SK-N-SH treated with all-trans-retinoic acid at 6 μM for 48 hours (cell line): ENCODE measurements at regions not wholly inside any gene's neighbourhood (a gene's known extent, or its start where the extent isn't known, plus 50 kb on each side); places are given as distances from the start of the nearest gene placed in this dataset.

Source experiments
- ATAC-seq: fragments of 200-7000 bp; cut with Tn5 transposase; 3 replicates; pipeline ENCODE4 v1.9.1; 2020; ENCODE audit warnings: mild to moderate bottlenecking, moderate library complexity
- ARNTL ChIP-seq: fragments of 450-650 bp; formaldehyde crosslinking; IDR thresholded peaks from 2 replicates; pipeline ENCODE4 v1.5.0; 2020; ENCODE audit warnings: low read depth, mild to moderate bottlenecking, moderate library complexity, borderline replicate concordance
- BACH2 ChIP-seq: fragments of 250-450 bp; sonication (Bioruptor Pico); IDR thresholded peaks from 2 replicates; pipeline ENCODE4 v1.9.0; 2021; ENCODE audit warnings: mild to moderate bottlenecking, borderline replicate concordance
- CSDC2 ChIP-seq: fragments of 250-450 bp; sonication (Bioruptor Pico); IDR thresholded peaks from 2 replicates; pipeline ENCODE4 v1.5.0; 2020; ENCODE audit warnings: mild to moderate bottlenecking, moderate library complexity
- ESRRG ChIP-seq: fragments of 250-450 bp; sonication (Bioruptor Pico); IDR thresholded peaks from 2 replicates; pipeline ENCODE4 v1.6.1; 2021; ENCODE audit warnings: mild to moderate bottlenecking
- GLIS3 ChIP-seq: fragments of 250-450 bp; sonication (Bioruptor Pico); IDR thresholded peaks from 2 replicates; pipeline ENCODE4 v1.5.0; 2020; ENCODE audit warnings: mild to moderate bottlenecking, moderate library complexity
- ISL1 ChIP-seq: fragments of 250-450 bp; sonication (Bioruptor Pico); IDR thresholded peaks from 2 replicates; pipeline ENCODE4 v2.1.2; 2022; ENCODE audit warnings: mild to moderate bottlenecking, moderate library complexity
- OSR1 ChIP-seq: fragments of 250-450 bp; sonication (Bioruptor Pico); IDR thresholded peaks from 2 replicates; pipeline ENCODE4 v1.8.0; 2022; ENCODE audit warnings: moderate library complexity, mild to moderate bottlenecking, inconsistent platforms
- PPARA ChIP-seq: fragments of 250-450 bp; sonication (Bioruptor Pico); IDR thresholded peaks from 2 replicates; pipeline ENCODE4 v1.5.0; 2020; ENCODE audit warnings: mild to moderate bottlenecking, borderline replicate concordance
- RARB ChIP-seq: fragments of 250-450 bp; sonication (Bioruptor Pico); IDR thresholded peaks from 2 replicates; pipeline ENCODE4 v1.8.0; 2021; ENCODE audit warnings: mild to moderate bottlenecking, moderate library complexity
- SNAI2 ChIP-seq: fragments of 250-450 bp; sonication (Bioruptor Pico); IDR thresholded peaks from 2 replicates; pipeline ENCODE4 v1.5.0; 2020; ENCODE audit warnings: mild to moderate bottlenecking, moderate library complexity
- TCF4 ChIP-seq: fragments of 250-450 bp; sonication (Bioruptor Pico); IDR thresholded peaks from 2 replicates; pipeline ENCODE4 v1.8.0; 2021; ENCODE audit warnings: mild to moderate bottlenecking, moderate library complexity, borderline replicate concordance
- TOX ChIP-seq: fragments of 250-450 bp; sonication (Bioruptor Pico); IDR thresholded peaks from 2 replicates; pipeline ENCODE4 v1.8.0; 2021; ENCODE audit warnings: mild to moderate bottlenecking, moderate library complexity, borderline replicate concordance
- ZFP3 ChIP-seq: fragments of 250-450 bp; sonication (Bioruptor Pico); IDR thresholded peaks from 2 replicates; pipeline ENCODE4 v1.5.0; 2020; ENCODE audit warnings: mild to moderate bottlenecking, moderate library complexity
- ZFP30 ChIP-seq: fragments of 450-650 bp; formaldehyde crosslinking; IDR thresholded peaks from 2 replicates; pipeline ENCODE4 v1.5.0; 2022; ENCODE audit warnings: mild to moderate bottlenecking, moderate library complexity
- ZNF565 ChIP-seq: fragments of 450-650 bp; formaldehyde crosslinking; conservative IDR thresholded peaks from 2 replicates; pipeline ENCODE4 v1.5.0; 2020; ENCODE audit warnings: low read depth, mild to moderate bottlenecking, moderate library complexity
- ZNF8 ChIP-seq: fragments of 450-650 bp; formaldehyde crosslinking; IDR thresholded peaks from 2 replicates; pipeline ENCODE4 v1.5.0; 2020; ENCODE audit warnings: mild to moderate bottlenecking, moderate library complexity
- TF ChIP-seq, protein P1 (sequence below): fragments of 250-450 bp; sonication (Bioruptor Pico); IDR thresholded peaks from 2 replicates; pipeline ENCODE4 v1.8.0; 2021; ENCODE audit warnings: low read depth, mild to moderate bottlenecking, moderate library complexity, borderline replicate concordance
- TF ChIP-seq, protein P2 (sequence below): fragments of 250-450 bp; sonication (Bioruptor Pico); IDR thresholded peaks from 2 replicates; pipeline ENCODE4 v1.5.0; 2020; ENCODE audit warnings: mild to moderate bottlenecking, moderate library complexity
- TF ChIP-seq, protein P3 (sequence below): fragments of 250-450 bp; sonication (Bioruptor Pico); IDR thresholded peaks from 2 replicates; pipeline ENCODE4 v1.5.1; 2021; ENCODE audit warnings: mild to moderate bottlenecking, moderate library complexity
- TF ChIP-seq, protein P4 (sequence below): fragments of 250-450 bp; sonication (Bioruptor Pico); IDR thresholded peaks from 2 replicates; pipeline ENCODE4 v1.8.0; 2020; ENCODE audit warnings: mild to moderate bottlenecking, moderate library complexity, borderline replicate concordance

DNA sequence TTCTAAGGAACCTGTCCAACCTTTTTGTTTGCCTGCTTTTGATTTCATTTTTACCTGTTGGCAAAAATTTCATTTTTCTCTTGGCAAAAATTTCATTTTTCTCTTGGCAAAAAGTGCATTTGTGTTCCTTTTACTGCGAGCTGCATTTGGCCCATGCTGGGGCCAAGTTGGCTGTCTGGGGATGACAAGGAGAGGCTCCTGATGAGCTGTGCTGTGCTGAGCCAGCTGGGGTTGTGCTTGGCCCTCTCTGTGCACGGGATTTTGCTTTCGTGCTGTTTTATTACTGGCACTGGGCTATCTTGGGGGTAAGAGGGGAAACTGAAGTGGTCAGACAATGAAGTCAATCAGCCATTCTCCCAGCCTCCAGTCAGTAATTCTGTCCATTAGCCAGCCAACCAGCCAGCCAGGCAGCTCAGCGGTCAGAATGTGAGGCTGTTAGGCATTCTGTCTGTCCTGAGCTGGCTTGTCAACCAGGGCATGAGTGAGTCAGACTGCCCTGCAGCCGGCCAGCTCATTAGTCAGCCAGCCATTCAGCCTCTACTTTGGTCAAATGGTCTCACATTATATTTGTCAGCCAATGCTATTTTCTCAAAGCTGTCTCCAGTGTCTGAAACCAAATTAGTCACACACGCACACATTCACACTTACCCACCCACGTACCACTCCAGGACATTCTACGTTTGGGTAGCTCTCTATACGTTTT is 56.9 kb upstream of the PRPS1 start:
- ATAC-seq, result peak; percentile 95
- no peak for TF ChIP-seq ISL1 (CRISPR knock-in tag)
- TF ChIP-seq CSDC2 (CRISPR knock-in tag), result no peak
- TF ChIP-seq, protein P1, sequence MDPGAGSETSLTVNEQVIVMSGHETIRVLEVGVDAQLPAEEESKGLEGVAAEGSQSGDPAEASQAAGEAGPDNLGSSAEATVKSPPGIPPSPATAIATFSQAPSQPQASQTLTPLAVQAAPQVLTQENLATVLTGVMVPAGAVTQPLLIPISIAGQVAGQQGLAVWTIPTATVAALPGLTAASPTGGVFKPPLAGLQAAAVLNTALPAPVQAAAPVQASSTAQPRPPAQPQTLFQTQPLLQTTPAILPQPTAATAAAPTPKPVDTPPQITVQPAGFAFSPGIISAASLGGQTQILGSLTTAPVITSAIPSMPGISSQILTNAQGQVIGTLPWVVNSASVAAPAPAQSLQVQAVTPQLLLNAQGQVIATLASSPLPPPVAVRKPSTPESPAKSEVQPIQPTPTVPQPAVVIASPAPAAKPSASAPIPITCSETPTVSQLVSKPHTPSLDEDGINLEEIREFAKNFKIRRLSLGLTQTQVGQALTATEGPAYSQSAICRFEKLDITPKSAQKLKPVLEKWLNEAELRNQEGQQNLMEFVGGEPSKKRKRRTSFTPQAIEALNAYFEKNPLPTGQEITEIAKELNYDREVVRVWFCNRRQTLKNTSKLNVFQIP, result no peak
- no peak for TF ChIP-seq BACH2 (CRISPR knock-in tag)
- no peak for TF ChIP-seq ESRRG (CRISPR knock-in tag)
- TF ChIP-seq ZNF565, result no peak
- TF ChIP-seq GLIS3 (CRISPR knock-in tag), result no peak
- no peak for TF ChIP-seq PPARA
- no peak for TF ChIP-seq ZNF8 (CRISPR knock-in tag)

DNA sequence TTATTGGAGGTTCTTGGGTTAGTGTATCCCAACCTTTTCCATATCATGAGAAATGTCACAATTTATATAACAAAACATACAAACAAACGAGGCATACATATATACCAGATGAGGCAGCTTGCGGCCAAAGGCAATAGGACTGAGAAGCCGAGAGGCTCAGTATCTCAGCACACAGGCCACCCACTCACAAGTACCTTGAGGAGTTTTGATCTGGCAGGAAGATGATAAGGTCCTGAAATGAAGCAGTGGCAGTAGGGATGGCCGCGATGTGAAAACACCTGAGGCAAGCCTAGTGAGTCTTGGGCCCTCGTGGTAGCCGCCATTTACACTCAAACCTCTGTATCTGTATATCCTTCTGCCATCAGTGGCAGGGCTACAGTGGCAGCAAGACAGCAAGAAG is 55.3 kb upstream of the PRPS1 start:
- ATAC-seq, result no peak
- TF ChIP-seq TOX (CRISPR knock-in tag) (no peak), ARNTL (CRISPR knock-in tag) (no peak), ZFP3 (no peak), ZNF565 (no peak), PPARA (no peak), GLIS3 (CRISPR knock-in tag) (no peak), OSR1 (no peak), ZNF8 (CRISPR knock-in tag) (no peak), ESRRG (CRISPR knock-in tag) (no peak), ZFP30 (CRISPR knock-in tag) (no peak), RARB (CRISPR knock-in tag) (no peak), BACH2 (CRISPR knock-in tag) (no peak), SNAI2 (CRISPR knock-in tag) (no peak), TCF4 (CRISPR knock-in tag) (no peak), CSDC2 (CRISPR knock-in tag) (no peak), ISL1 (CRISPR knock-in tag) (no peak)
- TF ChIP-seq, protein P2, sequence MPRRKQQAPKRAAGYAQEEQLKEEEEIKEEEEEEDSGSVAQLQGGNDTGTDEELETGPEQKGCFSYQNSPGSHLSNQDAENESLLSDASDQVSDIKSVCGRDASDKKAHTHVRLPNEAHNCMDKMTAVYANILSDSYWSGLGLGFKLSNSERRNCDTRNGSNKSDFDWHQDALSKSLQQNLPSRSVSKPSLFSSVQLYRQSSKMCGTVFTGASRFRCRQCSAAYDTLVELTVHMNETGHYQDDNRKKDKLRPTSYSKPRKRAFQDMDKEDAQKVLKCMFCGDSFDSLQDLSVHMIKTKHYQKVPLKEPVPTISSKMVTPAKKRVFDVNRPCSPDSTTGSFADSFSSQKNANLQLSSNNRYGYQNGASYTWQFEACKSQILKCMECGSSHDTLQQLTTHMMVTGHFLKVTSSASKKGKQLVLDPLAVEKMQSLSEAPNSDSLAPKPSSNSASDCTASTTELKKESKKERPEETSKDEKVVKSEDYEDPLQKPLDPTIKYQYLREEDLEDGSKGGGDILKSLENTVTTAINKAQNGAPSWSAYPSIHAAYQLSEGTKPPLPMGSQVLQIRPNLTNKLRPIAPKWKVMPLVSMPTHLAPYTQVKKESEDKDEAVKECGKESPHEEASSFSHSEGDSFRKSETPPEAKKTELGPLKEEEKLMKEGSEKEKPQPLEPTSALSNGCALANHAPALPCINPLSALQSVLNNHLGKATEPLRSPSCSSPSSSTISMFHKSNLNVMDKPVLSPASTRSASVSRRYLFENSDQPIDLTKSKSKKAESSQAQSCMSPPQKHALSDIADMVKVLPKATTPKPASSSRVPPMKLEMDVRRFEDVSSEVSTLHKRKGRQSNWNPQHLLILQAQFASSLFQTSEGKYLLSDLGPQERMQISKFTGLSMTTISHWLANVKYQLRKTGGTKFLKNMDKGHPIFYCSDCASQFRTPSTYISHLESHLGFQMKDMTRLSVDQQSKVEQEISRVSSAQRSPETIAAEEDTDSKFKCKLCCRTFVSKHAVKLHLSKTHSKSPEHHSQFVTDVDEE, result no peak
- TF ChIP-seq, protein P3, sequence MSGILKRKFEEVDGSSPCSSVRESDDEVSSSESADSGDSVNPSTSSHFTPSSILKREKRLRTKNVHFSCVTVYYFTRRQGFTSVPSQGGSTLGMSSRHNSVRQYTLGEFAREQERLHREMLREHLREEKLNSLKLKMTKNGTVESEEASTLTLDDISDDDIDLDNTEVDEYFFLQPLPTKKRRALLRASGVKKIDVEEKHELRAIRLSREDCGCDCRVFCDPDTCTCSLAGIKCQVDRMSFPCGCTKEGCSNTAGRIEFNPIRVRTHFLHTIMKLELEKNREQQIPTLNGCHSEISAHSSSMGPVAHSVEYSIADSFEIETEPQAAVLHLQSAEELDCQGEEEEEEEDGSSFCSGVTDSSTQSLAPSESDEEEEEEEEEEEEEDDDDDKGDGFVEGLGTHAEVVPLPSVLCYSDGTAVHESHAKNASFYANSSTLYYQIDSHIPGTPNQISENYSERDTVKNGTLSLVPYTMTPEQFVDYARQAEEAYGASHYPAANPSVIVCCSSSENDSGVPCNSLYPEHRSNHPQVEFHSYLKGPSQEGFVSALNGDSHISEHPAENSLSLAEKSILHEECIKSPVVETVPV (CRISPR knock-in tag), result no peak
- TF ChIP-seq, protein P1, result no peak

DNA sequence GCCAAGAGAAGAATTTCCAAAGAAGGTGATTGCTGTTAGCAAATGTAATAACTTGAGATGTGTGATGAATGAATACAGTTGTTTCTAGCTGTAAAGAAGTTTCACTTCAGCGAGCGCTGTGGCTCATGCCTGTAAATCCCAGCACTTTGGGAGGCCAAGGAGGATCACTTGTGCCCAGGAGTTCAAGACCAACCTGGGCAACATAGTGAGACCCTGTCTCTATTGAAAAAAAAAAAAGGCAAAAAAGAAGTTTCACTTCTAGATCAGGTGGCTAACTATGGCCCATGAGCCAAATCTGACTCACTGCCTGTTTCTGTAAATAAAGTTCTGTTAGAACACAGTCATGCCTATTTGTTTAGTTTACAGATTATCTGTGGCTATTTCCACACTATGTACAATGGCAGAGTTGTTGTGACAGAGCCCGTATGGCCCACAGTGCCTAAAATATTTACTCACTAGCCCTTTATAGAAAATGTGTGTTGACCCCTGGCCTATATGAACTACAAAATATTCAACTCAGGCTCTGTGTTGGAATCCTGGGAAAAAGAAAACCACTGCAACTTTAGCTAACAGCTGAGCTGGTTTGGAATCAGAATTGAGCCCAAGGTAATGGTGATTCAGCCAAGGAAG is 54.1 kb upstream of the PRPS1 start:
- TF ChIP-seq PPARA, result no peak
- TF ChIP-seq, all 23 proteins: peak for 0
- ATAC-seq, result no peak

DNA sequence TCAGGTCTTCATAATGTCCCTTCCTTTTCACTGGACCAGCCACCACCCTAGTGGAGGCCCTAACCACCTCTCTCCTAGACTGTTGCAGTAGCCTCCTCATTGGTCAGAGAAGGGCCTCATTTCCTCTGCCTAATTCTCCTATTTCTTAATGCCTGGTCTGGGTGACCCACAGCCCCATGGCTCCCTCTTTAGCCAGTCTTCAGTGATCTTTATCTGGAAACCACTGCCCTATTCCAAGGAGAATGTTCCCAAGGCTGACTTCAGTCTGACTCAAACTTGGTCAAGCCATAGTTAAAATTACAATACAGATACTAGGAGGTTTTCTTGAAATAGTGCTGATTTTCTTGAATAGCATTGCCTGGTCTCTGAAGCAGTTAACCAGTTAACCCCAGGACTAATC is 53.6 kb upstream of the PRPS1 start:
- TF ChIP-seq, protein P4, sequence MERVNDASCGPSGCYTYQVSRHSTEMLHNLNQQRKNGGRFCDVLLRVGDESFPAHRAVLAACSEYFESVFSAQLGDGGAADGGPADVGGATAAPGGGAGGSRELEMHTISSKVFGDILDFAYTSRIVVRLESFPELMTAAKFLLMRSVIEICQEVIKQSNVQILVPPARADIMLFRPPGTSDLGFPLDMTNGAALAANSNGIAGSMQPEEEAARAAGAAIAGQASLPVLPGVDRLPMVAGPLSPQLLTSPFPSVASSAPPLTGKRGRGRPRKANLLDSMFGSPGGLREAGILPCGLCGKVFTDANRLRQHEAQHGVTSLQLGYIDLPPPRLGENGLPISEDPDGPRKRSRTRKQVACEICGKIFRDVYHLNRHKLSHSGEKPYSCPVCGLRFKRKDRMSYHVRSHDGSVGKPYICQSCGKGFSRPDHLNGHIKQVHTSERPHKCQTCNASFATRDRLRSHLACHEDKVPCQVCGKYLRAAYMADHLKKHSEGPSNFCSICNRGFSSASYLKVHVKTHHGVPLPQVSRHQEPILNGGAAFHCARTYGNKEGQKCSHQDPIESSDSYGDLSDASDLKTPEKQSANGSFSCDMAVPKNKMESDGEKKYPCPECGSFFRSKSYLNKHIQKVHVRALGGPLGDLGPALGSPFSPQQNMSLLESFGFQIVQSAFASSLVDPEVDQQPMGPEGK (CRISPR knock-in tag), result no peak
- TF ChIP-seq TCF4 (CRISPR knock-in tag), result no peak
- ATAC-seq, result no peak
